Effector memory CD4-positive, alpha-beta T cell (primary cell): ENCODE measurements at regions not wholly inside any gene's neighbourhood (a gene's known extent, or its start where the extent isn't known, plus 50 kb on each side); places are given as distances from the start of the nearest gene placed in this dataset.

Experiments used
- DNase-seq, 3 donors: peaks; one replicate each; pipeline ENCODE4 v3.0.0-alpha.2; 2020
- H3K27ac ChIP-seq: 2 replicates; pipeline ENCODE4 v1.7.0; 2013; ENCODE audit warnings: mild to moderate bottlenecking, low read length, moderate library complexity; ENCODE audit not compliant: insufficient read depth, poor library complexity, severe bottlenecking
- H3K27me3 ChIP-seq: replicated peaks from 2 replicates; pipeline ENCODE4 v1.7.0; 2013; ENCODE audit warnings: mild to moderate bottlenecking, low read length; ENCODE audit not compliant: insufficient read depth, control insufficient read depth, poor library complexity, severe bottlenecking
- H3K36me3 ChIP-seq: 2 replicates; pipeline ENCODE4 v1.7.0; 2013; ENCODE audit warnings: mild to moderate bottlenecking, low read length, moderate library complexity; ENCODE audit not compliant: control insufficient read depth, insufficient read depth
- H3K4me1 ChIP-seq: 2 replicates; pipeline ENCODE4 v1.7.0; 2013; ENCODE audit warnings: low read length, mild to moderate bottlenecking; ENCODE audit not compliant: control insufficient read depth, insufficient read depth, poor library complexity, severe bottlenecking
- H3K4me3 ChIP-seq: 2 replicates; pipeline ENCODE4 v1.7.0; 2013; ENCODE audit warnings: low read length, low read depth, mild to moderate bottlenecking; ENCODE audit not compliant: insufficient read depth, poor library complexity, severe bottlenecking
- H3K9me3 ChIP-seq: 2 replicates; pipeline ENCODE4 v1.7.0; 2013; ENCODE audit warnings: mild to moderate bottlenecking, low read length, moderate library complexity; ENCODE audit not compliant: control insufficient read depth

DNA sequence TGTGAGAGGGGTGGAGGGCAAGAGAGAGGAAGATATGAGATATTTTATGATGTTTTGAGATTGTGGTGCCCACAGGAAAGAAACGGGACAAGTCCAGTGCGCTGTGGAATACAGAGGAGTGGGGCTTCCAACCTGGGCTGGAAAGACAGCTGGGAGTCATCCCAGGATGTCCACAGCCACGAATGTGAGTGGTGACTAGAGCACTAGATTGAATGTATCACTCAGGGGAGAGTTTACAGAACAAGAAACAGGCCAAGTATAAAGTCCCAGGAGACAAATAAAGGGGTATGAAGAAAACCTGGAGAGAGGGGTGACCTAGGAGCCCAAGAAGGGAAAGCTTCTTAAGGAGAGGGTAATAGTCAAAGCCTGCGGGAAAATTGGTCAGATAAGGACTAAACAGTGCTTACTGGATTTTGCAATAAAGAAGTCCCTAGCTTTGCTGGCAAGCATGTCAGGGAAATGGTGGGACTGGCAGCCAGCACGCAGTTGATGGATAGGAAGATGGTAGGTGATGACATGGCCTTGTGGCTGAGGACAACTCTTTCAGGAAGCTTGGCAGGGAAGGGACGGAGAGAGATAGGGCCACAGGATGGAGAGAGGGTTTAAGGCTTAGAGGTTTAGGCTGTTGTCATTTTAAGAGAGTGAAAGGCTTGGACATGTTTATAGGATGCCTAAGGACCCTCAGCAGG, 114.5 kb downstream of the AXIN2 start:
- H3K27me3 ChIP-seq: no peaks in the 10 kb centered on the region

DNA sequence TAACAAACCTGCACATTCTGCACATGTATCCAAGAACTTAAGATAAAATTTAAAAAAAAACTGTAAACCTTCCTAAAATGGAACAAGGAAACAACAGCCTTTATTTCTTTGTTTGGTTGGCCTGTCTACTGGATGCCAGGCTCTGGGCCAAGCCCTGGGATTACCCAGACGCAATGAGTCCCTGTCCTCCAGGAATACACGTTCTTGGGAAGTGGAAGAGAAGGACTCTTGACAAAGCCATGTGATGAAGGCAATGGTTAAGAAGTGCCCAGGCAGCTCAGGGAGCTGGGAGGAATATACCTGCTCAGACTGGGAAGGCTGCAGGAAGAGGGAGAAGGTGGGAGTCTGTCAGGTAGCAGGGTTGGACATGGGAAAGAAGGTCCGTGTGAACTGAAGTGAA, 115.4 kb downstream of the AXIN2 start:
- no peaks in the 10 kb centered on the region for H3K9me3 ChIP-seq
- DNase-seq: no peak
- H3K27ac ChIP-seq: no peak overlapping the region
- H3K4me3 ChIP-seq: no peak overlapping the region
- no peaks in the 10 kb centered on the region for H3K27me3 ChIP-seq
- H3K4me1 ChIP-seq: no peaks in the 10 kb centered on the region
- no peaks in the 10 kb centered on the region for H3K36me3 ChIP-seq

More for the DNA sequence above, 114.5 kb downstream of the AXIN2 start:
- no peak overlapping the region for H3K27ac ChIP-seq
- H3K9me3 ChIP-seq: no peaks in the 10 kb centered on the region
- H3K36me3 ChIP-seq: no peaks in the 10 kb centered on the region
- no peak overlapping the region for H3K4me3 ChIP-seq
- H3K4me1 ChIP-seq: no peaks in the 10 kb centered on the region
- no peak for DNase-seq

DNA sequence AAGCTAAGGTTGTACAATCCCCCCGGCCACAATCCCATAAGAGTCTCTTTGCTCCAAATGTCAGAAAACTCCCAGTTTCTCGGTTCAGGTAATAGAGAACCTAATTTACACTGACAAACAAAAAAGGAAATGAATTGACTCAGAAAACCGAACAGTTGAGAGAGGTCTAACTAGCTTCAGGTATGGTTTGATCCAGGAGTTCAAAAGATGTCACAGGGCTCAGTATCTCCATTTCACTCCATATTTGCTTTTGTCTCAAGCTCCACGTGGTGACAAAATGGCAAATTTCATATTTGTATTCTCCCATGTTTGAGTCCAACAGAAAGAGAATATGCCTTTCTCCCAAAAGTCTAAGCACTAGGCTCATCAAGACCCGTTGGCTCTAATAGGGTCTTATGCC, 117.4 kb downstream of the AXIN2 start:
- no peak overlapping the region for H3K4me3 ChIP-seq
- H3K27me3 ChIP-seq: no peaks in the 10 kb centered on the region
- no peak overlapping the region for H3K27ac ChIP-seq
- no peaks in the 10 kb centered on the region for H3K9me3 ChIP-seq
- no peaks in the 10 kb centered on the region for H3K4me1 ChIP-seq
- no peaks in the 10 kb centered on the region for H3K36me3 ChIP-seq
- no peak for DNase-seq

DNA sequence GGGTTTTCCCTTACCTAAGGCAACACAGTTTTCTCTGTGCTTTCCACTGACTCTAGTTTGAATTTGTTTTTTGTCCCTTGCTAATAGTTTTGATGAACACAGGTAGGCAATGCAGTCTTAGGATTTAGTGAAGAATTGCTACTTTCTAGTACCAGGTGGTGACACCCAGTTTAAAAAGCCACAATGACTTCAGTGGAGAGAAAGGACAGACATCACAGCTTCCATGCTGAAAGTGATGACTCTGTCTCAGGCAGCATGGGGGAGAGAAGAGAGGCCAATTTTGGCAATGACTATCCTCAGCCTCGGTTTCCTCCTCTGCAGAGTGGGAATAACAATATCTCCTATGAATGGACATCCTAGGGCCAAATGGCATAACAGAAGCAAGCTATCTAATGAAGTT, 118.8 kb downstream of the AXIN2 start:
- no peak overlapping the region for H3K27ac ChIP-seq
- H3K4me3 ChIP-seq: no peak overlapping the region
- no peaks in the 10 kb centered on the region for H3K36me3 ChIP-seq
- no peak for DNase-seq
- H3K27me3 ChIP-seq: no peaks in the 10 kb centered on the region
- no peaks in the 10 kb centered on the region for H3K9me3 ChIP-seq
- H3K4me1 ChIP-seq: no peaks in the 10 kb centered on the region

DNA sequence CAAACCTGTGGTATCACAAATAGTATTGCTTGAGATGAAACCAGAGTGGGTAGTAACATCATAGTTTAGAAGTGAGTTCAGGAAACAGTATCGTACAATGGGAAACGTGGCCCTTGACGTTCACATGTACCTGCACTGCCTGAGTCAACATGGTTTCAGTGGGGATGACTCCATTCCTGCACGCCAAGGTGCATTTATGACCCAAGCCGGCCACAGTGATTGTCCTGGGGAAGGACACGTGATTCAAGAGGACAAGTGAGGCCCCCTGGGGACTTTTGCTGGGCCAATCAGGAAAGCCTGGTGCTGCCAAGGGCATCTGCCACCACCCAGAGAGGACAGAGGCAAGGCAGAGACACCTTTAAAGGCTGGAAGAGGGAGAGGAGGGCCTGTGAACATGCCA, 119.2 kb downstream of the AXIN2 start:
- Histone ChIP-seq H3K27ac (no peak overlapping the region), H3K4me3 (no peak overlapping the region), H3K4me1 (no peaks in the 10 kb centered on the region), H3K36me3 (no peaks in the 10 kb centered on the region), H3K27me3 (no peaks in the 10 kb centered on the region), H3K9me3 (no peaks in the 10 kb centered on the region)
- no peak for DNase-seq

DNA sequence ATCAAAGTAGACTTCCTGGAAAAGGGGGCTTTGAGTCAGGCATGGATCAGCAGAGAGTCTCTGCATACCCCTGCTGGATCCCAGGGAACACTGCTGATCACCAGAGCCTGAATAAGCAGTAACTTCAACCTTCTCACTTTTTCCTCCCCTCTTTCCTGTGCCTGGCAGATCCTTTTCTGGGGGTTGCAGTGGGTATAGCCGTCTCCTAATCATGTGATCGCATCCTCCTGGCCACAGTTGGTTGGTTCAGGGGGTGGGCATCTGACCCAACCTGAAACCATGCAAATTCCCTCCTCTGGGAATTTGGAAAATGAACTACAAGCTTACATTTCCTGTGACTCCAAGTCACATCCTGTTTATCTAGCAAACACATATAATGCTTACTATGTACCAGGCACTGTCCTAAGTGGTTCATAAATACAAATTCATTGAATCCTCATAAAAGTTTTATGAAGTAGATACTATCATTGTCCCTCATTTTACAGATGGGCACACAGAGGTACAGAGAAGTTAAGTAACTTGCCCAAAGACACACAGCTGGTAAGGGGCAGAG, 120.3 kb downstream of the AXIN2 start:
- no peaks in the 10 kb centered on the region for H3K27me3 ChIP-seq
- H3K4me3 ChIP-seq: no peak overlapping the region
- no peak for DNase-seq
- H3K4me1 ChIP-seq: no peaks in the 10 kb centered on the region
- no peak overlapping the region for H3K27ac ChIP-seq
- H3K36me3 ChIP-seq: no peaks in the 10 kb centered on the region
- no peaks in the 10 kb centered on the region for H3K9me3 ChIP-seq

DNA sequence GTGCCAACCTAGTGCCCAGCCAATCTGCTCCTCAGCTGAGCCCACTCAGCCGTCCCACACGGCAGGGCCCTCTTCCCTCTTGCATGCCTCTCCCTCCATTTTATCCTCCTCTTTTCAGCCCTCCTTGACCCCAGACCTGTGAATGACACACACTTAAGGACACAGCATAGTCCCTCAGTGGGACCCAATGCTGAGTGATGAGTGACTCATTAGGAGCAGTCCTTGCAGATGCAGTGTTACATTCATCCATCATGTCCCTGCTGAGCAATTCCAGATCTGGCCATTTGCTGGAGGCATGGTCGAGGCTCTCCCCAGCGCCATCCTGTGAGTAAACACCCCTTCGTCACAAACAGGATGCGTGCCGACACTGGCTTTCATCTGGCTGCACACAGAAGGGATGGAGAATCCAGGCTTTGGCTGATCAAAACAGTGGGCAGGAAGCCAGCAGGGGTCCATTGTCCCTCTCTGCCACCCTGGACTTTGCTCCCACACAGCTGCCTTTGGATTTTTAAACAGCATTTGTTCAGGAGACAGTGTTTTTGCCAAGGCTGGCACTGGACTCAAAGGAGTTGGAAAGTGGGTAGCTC, 122.6 kb downstream of the AXIN2 start:
- H3K27me3 ChIP-seq: no peaks in the 10 kb centered on the region
- peaks cover 1% of the 10 kb centered on the region for H3K4me1 ChIP-seq
- H3K9me3 ChIP-seq: no peaks in the 10 kb centered on the region
- no peaks in the 10 kb centered on the region for H3K36me3 ChIP-seq
- no peak for DNase-seq
- H3K4me3 ChIP-seq: no peak overlapping the region
- H3K27ac ChIP-seq: no peak overlapping the region

DNA sequence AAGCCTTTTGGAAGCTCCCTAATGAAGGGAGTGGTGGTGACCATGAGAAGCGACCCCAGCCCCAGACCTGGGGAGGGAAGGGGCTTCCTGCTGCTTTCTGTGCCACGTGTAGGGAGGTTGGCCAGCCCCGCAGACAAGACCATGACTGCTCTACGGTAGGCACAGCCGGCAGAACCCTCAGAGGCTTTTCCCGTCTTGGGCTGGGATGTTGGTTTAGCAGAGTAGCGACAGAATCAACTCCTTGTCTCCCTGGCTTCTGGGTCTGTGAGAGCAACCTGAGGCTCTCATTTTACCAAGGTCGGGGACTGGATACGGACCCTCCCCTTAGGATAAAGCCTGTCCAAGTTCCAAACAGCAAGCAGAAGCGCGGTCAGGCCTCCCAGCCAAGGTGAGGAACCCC, 123.3 kb downstream of the AXIN2 start:
- Histone ChIP-seq H3K27ac (no peak overlapping the region), H3K4me1 (peaks cover 3% of the 10 kb centered on the region), H3K27me3 (no peaks in the 10 kb centered on the region), H3K4me3 (no peak overlapping the region), H3K36me3 (no peaks in the 10 kb centered on the region), H3K9me3 (no peaks in the 10 kb centered on the region)
- no peak for DNase-seq

DNA sequence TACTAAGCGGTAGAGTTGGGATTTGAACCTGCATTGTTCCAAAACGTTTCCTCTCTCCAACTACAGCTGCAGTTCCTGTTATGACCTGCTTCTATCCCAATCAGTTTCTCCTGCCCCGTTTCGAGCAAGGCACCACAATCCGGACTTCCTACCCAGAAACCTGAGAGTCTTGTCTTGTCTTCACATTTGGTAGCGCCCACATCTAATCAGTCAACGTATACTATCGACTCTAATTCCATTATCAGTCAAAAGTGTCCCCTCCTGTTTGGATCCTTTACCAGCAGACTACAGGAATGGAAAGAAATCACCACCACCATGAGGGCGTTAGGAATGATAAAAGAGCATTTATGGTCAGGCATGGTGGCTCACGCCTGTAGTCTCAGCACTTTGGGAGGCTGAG, 124.6 kb downstream of the AXIN2 start:
- no peaks in the 10 kb centered on the region for H3K9me3 ChIP-seq
- H3K27me3 ChIP-seq: no peaks in the 10 kb centered on the region
- H3K27ac ChIP-seq: no peak overlapping the region
- H3K36me3 ChIP-seq: no peaks in the 10 kb centered on the region
- no peak for DNase-seq
- peaks cover 3% of the 10 kb centered on the region for H3K4me1 ChIP-seq
- no peak overlapping the region for H3K4me3 ChIP-seq

DNA sequence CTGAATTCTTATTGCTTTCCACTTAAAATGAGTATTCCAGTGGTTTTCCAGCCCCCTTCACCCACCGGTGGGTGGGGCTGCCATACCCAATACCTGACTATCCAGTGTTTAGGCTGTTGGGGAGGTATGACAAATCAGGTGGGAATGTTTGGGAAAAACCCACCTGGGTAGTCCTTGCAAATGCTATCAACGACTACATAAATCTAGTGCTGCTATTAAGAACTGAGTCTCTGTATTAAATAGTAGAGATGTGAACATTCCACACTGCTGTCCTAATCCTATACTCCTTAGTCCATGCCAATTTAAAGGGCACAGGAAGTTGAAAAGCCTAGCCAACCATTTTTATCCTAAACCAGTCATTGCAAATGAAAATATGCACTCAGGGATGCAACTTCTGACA, 126.6 kb downstream of the AXIN2 start:
- no peaks in the 10 kb centered on the region for H3K36me3 ChIP-seq
- no peak for DNase-seq
- H3K27ac ChIP-seq: no peak overlapping the region
- no peaks in the 10 kb centered on the region for H3K9me3 ChIP-seq
- no peaks in the 10 kb centered on the region for H3K27me3 ChIP-seq
- H3K4me3 ChIP-seq: no peak overlapping the region
- H3K4me1 ChIP-seq: peaks cover 3% of the 10 kb centered on the region
